IPS DF 4.7 (cell line): ENCODE measurements at regions not wholly inside any gene's neighbourhood (a gene's known extent, or its start where the extent isn't known, plus 50 kb on each side); places are given as distances from the start of the nearest gene placed in this dataset.
"Not testable (repeated sequence)": the region's sequence is repeated elsewhere in the genome, so short reads cannot be mapped to it uniquely, and the experiment has no call there.

Experiments
- DNase-seq: peaks from one replicate; pipeline ENCODE4 v3.0.0-alpha.2; 2013; ENCODE audit warnings: low spot score; ENCODE audit errors: extremely low read depth

GRCh38 chr5:162209005-162209605, 141.5 kb downstream of the GABRG2 start:
- DNase-seq, result peak; percentile 74

GRCh38 chr5:162214551-162214950, 147.0 kb downstream of the GABRG2 start:
- DNase-seq, result no peak

- no peak for DNase-seq
Observed at GRCh38 chr5:162217037-162217436, 149.5 kb downstream of the GABRG2 start.

- no peak for DNase-seq
Observed at GRCh38 chr5:162221910-162222309, 154.3 kb downstream of the GABRG2 start.

GRCh38 chr5:162227075-162227474, 159.5 kb downstream of the GABRG2 start:
- peak; percentile 30 for DNase-seq

- no peak for DNase-seq
Observed at GRCh38 chr5:162230348-162230747, 162.8 kb downstream of the GABRG2 start.

GRCh38 chr5:162231522-162231921, 163.9 kb downstream of the GABRG2 start:
- no peak for DNase-seq

GRCh38 chr5:162240734-162241133, 173.2 kb downstream of the GABRG2 start:
- no peak for DNase-seq

- no peak for DNase-seq
Observed at GRCh38 chr5:162242416-162242815, 174.8 kb downstream of the GABRG2 start.

GRCh38 chr5:162243651-162244050, 176.1 kb downstream of the GABRG2 start:
- DNase-seq, result no peak

GRCh38 chr5:162248107-162248713, 180.6 kb downstream of the GABRG2 start:
- peak; percentile 64 for DNase-seq

GRCh38 chr5:162256711-162257110, 189.1 kb downstream of the GABRG2 start:
- DNase-seq, result no peak

GRCh38 chr5:162268694-162269481, 201.3 kb downstream of the GABRG2 start:
- DNase-seq, result no peak

GRCh38 chr5:162272417-162272816, 204.8 kb downstream of the GABRG2 start:
- DNase-seq, result no peak

GRCh38 chr5:162274679-162275078, 207.1 kb downstream of the GABRG2 start:
- DNase-seq, result peak; percentile 38

- DNase-seq, result not testable (repeated sequence)
Observed at GRCh38 chr5:162275387-162275786, 207.8 kb downstream of the GABRG2 start.

- DNase-seq, result no peak
Observed at GRCh38 chr5:162282191-162282590, 214.6 kb downstream of the GABRG2 start.

- no peak for DNase-seq
Observed at GRCh38 chr5:162283609-162284008, 216.0 kb downstream of the GABRG2 start.

GRCh38 chr5:162288647-162289296, 221.2 kb downstream of the GABRG2 start:
- no peak for DNase-seq

GRCh38 chr5:162289489-162289888, 221.9 kb downstream of the GABRG2 start:
- no peak for DNase-seq

- no peak for DNase-seq
Observed at GRCh38 chr5:162299793-162300192, 232.2 kb downstream of the GABRG2 start.

- DNase-seq, result no peak
Observed at GRCh38 chr5:162301356-162301755, 233.8 kb downstream of the GABRG2 start.
